SK-N-MC (cell line): ENCODE measurements at regions not wholly inside any gene's neighbourhood (a gene's known extent, or its start where the extent isn't known, plus 50 kb on each side); places are given as distances from the start of the nearest gene placed in this dataset.
"Not testable (repeated sequence)": the region's sequence is repeated elsewhere in the genome, so short reads cannot be mapped to it uniquely, and the experiment has no call there.

Source experiments
- DNase-seq: peaks from one replicate; pipeline ENCODE4 v3.0.0-alpha.2; 2011; ENCODE audit warnings: low read depth, low spot score
- H3K27ac ChIP-seq: fragments of 200-600 bp; sonication (generic); 2 replicates; pipeline ENCODE4 v1.5.1; 2016; ENCODE audit warnings: mixed run types
- H3K36me3 ChIP-seq: fragments of 200-600 bp; sonication (generic); 2 replicates; pipeline ENCODE4 v1.6.1; 2017; ENCODE audit warnings: antibody characterized with exemption, low read length, mixed read lengths; ENCODE audit not compliant: insufficient read depth
- H3K4me3 ChIP-seq: fragments of 200-600 bp; sonication (generic); 2 replicates; pipeline ENCODE4 v1.5.1; 2016
- H3K9ac ChIP-seq: fragments of 200-600 bp; sonication (generic); 2 replicates; pipeline ENCODE4 v1.8.0; 2017; ENCODE audit warnings: mixed run types, mixed read lengths; ENCODE audit not compliant: insufficient read length
- H3K9me3 ChIP-seq: fragments of 200-600 bp; sonication (generic); 2 replicates; pipeline ENCODE4 v1.6.1; 2017; ENCODE audit warnings: low read depth, mild to moderate bottlenecking, antibody characterized with exemption, low read length, moderate library complexity, mixed read lengths
- EZH2 ChIP-seq: fragments of 200-600 bp; sonication (generic); IDR thresholded peaks from one replicate; pipeline ENCODE4 v1.6.1; 2017; ENCODE audit warnings: antibody characterized with exemption
- FOXP2 ChIP-seq: optimal IDR thresholded peaks from 2 replicates; pipeline ENCODE3; 2011; ENCODE audit warnings: mild to moderate bottlenecking, moderate library complexity; ENCODE audit not compliant: insufficient read depth; ENCODE audit errors: extremely low read length, control extremely low read depth
- POLR2AphosphoS5 ChIP-seq: IDR thresholded peaks from 2 replicates; pipeline ENCODE4 v1.6.1; 2012; ENCODE audit warnings: mild to moderate bottlenecking, low read depth, low read length, borderline replicate concordance

- Histone ChIP-seq H3K36me3 (no peaks in the 10 kb centered on the region), H3K27ac (no peak overlapping the region), H3K4me3 (no peak overlapping the region), H3K9ac (no peak overlapping the region), H3K9me3 (no peaks in the 10 kb centered on the region)
- TF ChIP-seq FOXP2: no peak
- no peak for TF ChIP-seq POLR2AphosphoS5
- TF ChIP-seq EZH2: no peak
- no peak for DNase-seq
Observed at GRCh38 chr18:10604182-10604581, 78.4 kb downstream of the NAPG start.

GRCh38 chr18:10606881-10607280, 81.1 kb downstream of the NAPG start:
- H3K9ac ChIP-seq, H3K36me3 ChIP-seq, DNase-seq, H3K27ac ChIP-seq, H3K9me3 ChIP-seq, H3K4me3 ChIP-seq: not testable (repeated sequence)

DNA sequence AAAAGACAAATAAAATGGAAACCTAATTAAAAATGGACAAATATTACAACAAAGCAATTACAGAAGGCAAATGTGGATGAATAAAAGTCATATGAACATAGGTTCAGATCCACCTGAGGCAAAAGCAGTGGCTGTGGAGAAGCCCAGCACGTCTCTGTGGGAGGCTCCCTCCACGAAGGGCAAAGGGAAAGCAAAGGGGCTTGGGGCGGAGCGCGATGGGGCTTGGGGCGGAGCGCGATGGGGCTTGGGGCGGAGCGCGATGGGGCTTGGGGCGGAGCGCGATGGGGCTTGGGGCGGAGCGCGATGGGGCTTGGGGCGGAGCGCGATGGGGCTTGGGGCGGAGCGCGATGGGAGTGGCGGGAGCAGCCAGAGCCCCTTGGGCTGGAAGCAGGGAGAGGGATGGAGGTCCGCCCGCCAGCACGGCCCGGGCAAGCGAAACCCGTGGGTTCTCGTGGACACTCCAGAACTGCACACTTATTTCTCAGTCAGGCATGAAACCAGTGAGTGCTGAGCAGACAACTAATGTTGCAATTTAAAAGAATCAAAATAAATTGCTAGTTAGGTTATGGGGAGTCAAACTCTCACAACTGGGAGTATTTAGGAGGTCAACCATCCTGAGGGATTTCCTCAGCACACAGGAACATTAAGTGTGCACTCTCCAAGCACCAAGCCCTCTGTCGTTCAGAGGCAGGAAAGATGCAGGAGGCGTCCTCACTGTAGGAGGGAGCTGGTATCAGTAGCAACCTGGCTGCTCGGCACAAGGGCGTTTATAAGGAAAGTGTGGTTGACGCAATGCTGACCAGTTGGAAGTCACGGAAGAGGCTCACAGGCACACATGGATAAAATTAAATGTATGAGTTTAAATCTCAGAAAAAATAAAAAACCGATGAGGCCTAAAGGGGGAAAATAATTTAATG, 81.8 kb downstream of the NAPG start:
- not testable (repeated sequence) for H3K27ac ChIP-seq, H3K4me3 ChIP-seq, H3K9me3 ChIP-seq, DNase-seq, H3K36me3 ChIP-seq, H3K9ac ChIP-seq

DNA sequence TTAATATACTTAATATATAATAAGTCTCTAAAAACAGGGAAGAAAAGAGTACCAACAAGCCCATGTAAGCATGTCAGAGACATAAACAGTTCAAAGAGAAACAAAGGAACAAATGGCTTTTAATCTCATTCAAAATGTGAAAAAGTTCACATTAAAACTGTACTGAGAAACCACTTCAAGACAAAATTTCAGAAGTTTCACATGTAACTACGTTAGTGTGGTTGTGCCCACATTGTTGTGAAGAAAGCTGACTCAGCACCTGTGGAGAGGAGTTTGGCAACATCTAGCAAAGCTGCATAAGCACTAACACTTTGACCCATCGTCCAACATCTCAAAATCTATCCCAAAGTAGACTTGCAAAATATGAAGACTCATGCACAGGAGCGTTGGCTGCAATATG, 82.6 kb downstream of the NAPG start:
- H3K27ac ChIP-seq: peak overlapping the region; percentile 50; the same call in 1 of the 2 replicates
- DNase-seq, H3K9ac ChIP-seq, H3K9me3 ChIP-seq, H3K4me3 ChIP-seq, H3K36me3 ChIP-seq: not testable (repeated sequence)

- not testable (repeated sequence) for H3K36me3 ChIP-seq, H3K4me3 ChIP-seq, H3K9me3 ChIP-seq, H3K9ac ChIP-seq, H3K27ac ChIP-seq, DNase-seq
Observed at GRCh38 chr18:10609046-10609445, 83.2 kb downstream of the NAPG start.

GRCh38 chr18:10613226-10613625, 87.4 kb downstream of the NAPG start:
- not testable (repeated sequence) for H3K4me3 ChIP-seq, H3K27ac ChIP-seq, DNase-seq, H3K36me3 ChIP-seq, H3K9ac ChIP-seq, H3K9me3 ChIP-seq

- H3K36me3 ChIP-seq, H3K9ac ChIP-seq, DNase-seq, H3K9me3 ChIP-seq, H3K4me3 ChIP-seq, H3K27ac ChIP-seq: not testable (repeated sequence)
Observed at GRCh38 chr18:10616714-10617113, 90.9 kb downstream of the NAPG start.

- not testable (repeated sequence) for H3K36me3 ChIP-seq, H3K9ac ChIP-seq, H3K9me3 ChIP-seq, H3K27ac ChIP-seq, H3K4me3 ChIP-seq, DNase-seq
Observed at GRCh38 chr18:10618797-10619196, 93.0 kb downstream of the NAPG start.

- not testable (repeated sequence) for H3K9me3 ChIP-seq, H3K36me3 ChIP-seq, H3K4me3 ChIP-seq, H3K9ac ChIP-seq, H3K27ac ChIP-seq, DNase-seq
Observed at GRCh38 chr18:10619280-10619679, 93.5 kb downstream of the NAPG start.

- not testable (repeated sequence) for H3K36me3 ChIP-seq, DNase-seq, H3K9me3 ChIP-seq, H3K27ac ChIP-seq, H3K4me3 ChIP-seq, H3K9ac ChIP-seq
Observed at GRCh38 chr18:10619833-10620232, 94.0 kb downstream of the NAPG start.
